GM23338 (cell line): ENCODE measurements at regions not wholly inside any gene's neighbourhood (a gene's known extent, or its start where the extent isn't known, plus 50 kb on each side); places are given as distances from the start of the nearest gene placed in this dataset.
"Not testable (repeated sequence)": the region's sequence is repeated elsewhere in the genome, so short reads cannot be mapped to it uniquely, and the experiment has no call there.

ENCODE experiments used
- ATAC-seq: fragments of 200-7000 bp; cut with Tn5 transposase; 3 replicates; pipeline ENCODE4 v1.9.1; 2020
- DNase-seq: peaks from one replicate; pipeline ENCODE4 v3.0.0-alpha.2; 2015; ENCODE audit warnings: low spot score
- H2AFZ ChIP-seq: fragments of 200-600 bp; sonication (generic); 2 replicates; pipeline ENCODE4 v1.8.0; 2016; ENCODE audit warnings: antibody characterized with exemption, mild to moderate bottlenecking, moderate library complexity
- H3F3A ChIP-seq: fragments of 200-600 bp; sonication (generic); replicated peaks from 2 replicates; pipeline ENCODE4 v1.8.0; 2017; ENCODE audit warnings: antibody characterized with exemption, mixed run types, low read depth
- H3K27ac ChIP-seq: fragments of 200-600 bp; sonication (generic); 2 replicates; pipeline ENCODE4 v1.6.1; 2016; ENCODE audit warnings: low read depth
- H3K27me3 ChIP-seq: fragments of 200-600 bp; sonication (generic); 2 replicates; pipeline ENCODE4 v1.8.0; 2016; ENCODE audit warnings: mild to moderate bottlenecking, mixed run types, moderate library complexity; ENCODE audit not compliant: insufficient read depth
- H3K36me3 ChIP-seq: fragments of 200-600 bp; sonication (generic); 2 replicates; pipeline ENCODE4 v1.8.0; 2016; ENCODE audit warnings: mild to moderate bottlenecking; ENCODE audit not compliant: insufficient read depth
- H3K4me1 ChIP-seq: fragments of 200-600 bp; sonication (generic); 2 replicates; pipeline ENCODE4 v1.8.0; 2016; ENCODE audit warnings: mild to moderate bottlenecking, moderate library complexity; ENCODE audit not compliant: insufficient read depth
- H3K4me2 ChIP-seq: fragments of 200-600 bp; sonication (generic); 2 replicates; pipeline ENCODE4 v1.7.1; 2017; ENCODE audit warnings: mixed run types
- H3K4me3 ChIP-seq: fragments of 200-600 bp; sonication (generic); 2 replicates; pipeline ENCODE4 v1.6.1; 2016; ENCODE audit warnings: mixed run types
- H3K79me2 ChIP-seq: fragments of 200-600 bp; sonication (generic); replicated peaks from 2 replicates; pipeline ENCODE4 v1.8.0; 2017; ENCODE audit warnings: mild to moderate bottlenecking; ENCODE audit not compliant: insufficient read depth
- H3K9me2 ChIP-seq: fragments of 200-600 bp; sonication (generic); 2 replicates; pipeline ENCODE4 v1.8.0; 2017; ENCODE audit not compliant: insufficient read depth
- H4K20me1 ChIP-seq: fragments of 200-600 bp; sonication (generic); replicated peaks from 2 replicates; pipeline ENCODE4 v1.8.0; 2017; ENCODE audit warnings: mild to moderate bottlenecking; ENCODE audit not compliant: insufficient read depth
- H3K27ac Mint-ChIP-seq: 2 replicates; pipeline ENCODE4 v1.8.0; 2020; ENCODE audit warnings: inconsistent platforms, mild to moderate bottlenecking, moderate library complexity, mixed read lengths
- H3K27me3 Mint-ChIP-seq: 3 replicates; pipeline ENCODE4 v1.8.0; 2022; ENCODE audit warnings: low read depth, mild to moderate bottlenecking, moderate library complexity, mixed read lengths, inconsistent platforms; ENCODE audit not compliant: insufficient read depth, poor library complexity
- H3K36me3 Mint-ChIP-seq: 3 replicates; pipeline ENCODE4 v1.8.0; 2021; ENCODE audit warnings: low read depth, mild to moderate bottlenecking, inconsistent platforms, moderate library complexity, mixed read lengths
- H3K4me1 Mint-ChIP-seq: 3 replicates; pipeline ENCODE4 v1.8.0; 2020; ENCODE audit warnings: mild to moderate bottlenecking, inconsistent platforms, mixed read lengths
- H3K4me3 Mint-ChIP-seq: 3 replicates; pipeline ENCODE4 v1.8.0; 2021; ENCODE audit warnings: moderate library complexity, mild to moderate bottlenecking, inconsistent platforms, mixed read lengths
- H3K9me3 Mint-ChIP-seq: 3 replicates; pipeline ENCODE4 v1.8.0; 2020; ENCODE audit warnings: moderate library complexity, mild to moderate bottlenecking, inconsistent platforms, mixed read lengths
- CREB1 ChIP-seq: fragments of 250-450 bp; sonication (Bioruptor Pico); IDR thresholded peaks from 2 replicates; pipeline ENCODE4 v1.5.0; 2020; ENCODE audit warnings: low read depth, mild to moderate bottlenecking, moderate library complexity
- EZH2 ChIP-seq: fragments of 200-600 bp; sonication (generic); IDR thresholded peaks from one replicate; pipeline ENCODE4 v1.8.0; 2017; ENCODE audit warnings: antibody characterized with exemption, mild to moderate bottlenecking, low read depth; ENCODE audit not compliant: unreplicated experiment
- EZH2phosphoT487 ChIP-seq: fragments of 200-600 bp; sonication (generic); IDR thresholded peaks from one replicate; pipeline ENCODE4 v1.8.1; 2018; ENCODE audit warnings: antibody characterized with exemption; ENCODE audit not compliant: unreplicated experiment
- JUNB ChIP-seq: IDR thresholded peaks from one replicate; pipeline ENCODE4 v1.6.1; 2016; ENCODE audit warnings: antibody characterized with exemption; ENCODE audit not compliant: unreplicated experiment
- NANOG ChIP-seq: IDR thresholded peaks from 2 replicates; pipeline ENCODE4 v1.6.1; 2016; ENCODE audit warnings: antibody characterized with exemption, borderline replicate concordance
- POLR2AphosphoS5 ChIP-seq: IDR thresholded peaks from 2 replicates; pipeline ENCODE4 v1.6.1; 2016; ENCODE audit warnings: antibody characterized with exemption, low read depth
- STAT1 ChIP-seq: IDR thresholded peaks from one replicate; pipeline ENCODE4 v1.6.1; 2016; ENCODE audit warnings: antibody characterized with exemption; ENCODE audit not compliant: unreplicated experiment
- ZNF114 ChIP-seq: fragments of 250-450 bp; sonication (Bioruptor Pico); IDR thresholded peaks from 2 replicates; pipeline ENCODE4 v1.5.0; 2020; ENCODE audit warnings: mild to moderate bottlenecking, moderate library complexity
- ZNF331 ChIP-seq: fragments of 250-450 bp; sonication (Bioruptor Pico); IDR thresholded peaks from 2 replicates; pipeline ENCODE4 v1.5.0; 2020; ENCODE audit warnings: low read depth, mild to moderate bottlenecking, moderate library complexity
- TF ChIP-seq, protein P1 (sequence below): IDR thresholded peaks from 2 replicates; pipeline ENCODE4 v1.6.1; 2016; ENCODE audit warnings: antibody characterized with exemption
- TF ChIP-seq, protein P2 (sequence below): IDR thresholded peaks from one replicate; pipeline ENCODE4 v1.6.1; 2018; ENCODE audit warnings: antibody characterized with exemption; ENCODE audit not compliant: unreplicated experiment
- TF ChIP-seq, protein P3 (sequence below), 2 experiments: fragments of 200-600 bp in 1 of 2; sonication (generic) in 1 of 2; conservative IDR thresholded peaks; 2 replicates each; pipeline versions ENCODE4 v1.5.1 to v1.6.1; 2016 to 2017; ENCODE audit warnings: antibody characterized with exemption in 2 of 2, low read depth in 2 of 2, mild to moderate bottlenecking in 2 of 2, moderate library complexity in 1 of 2

DNA sequence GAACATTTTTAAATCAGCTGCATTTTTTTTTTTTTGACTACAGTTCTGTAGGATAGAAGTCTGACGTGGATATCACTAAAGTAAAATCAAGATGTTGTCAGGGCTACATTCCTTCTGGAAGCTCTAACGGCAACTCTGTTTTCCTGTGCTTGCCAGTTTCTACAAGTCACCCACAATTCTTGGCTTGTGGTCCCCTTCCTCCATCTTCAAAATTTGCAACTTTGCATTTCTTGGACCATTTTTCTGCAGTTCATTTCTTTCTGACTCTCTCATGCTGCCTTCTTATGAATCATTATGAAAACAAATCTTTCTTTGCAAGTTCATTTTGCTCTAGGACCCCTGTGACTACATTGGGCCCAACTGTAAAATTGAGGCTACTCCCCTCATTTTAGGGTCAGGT lies 367.9 kb downstream of the DSC3 start (continued):
- TF ChIP-seq, protein P1, sequence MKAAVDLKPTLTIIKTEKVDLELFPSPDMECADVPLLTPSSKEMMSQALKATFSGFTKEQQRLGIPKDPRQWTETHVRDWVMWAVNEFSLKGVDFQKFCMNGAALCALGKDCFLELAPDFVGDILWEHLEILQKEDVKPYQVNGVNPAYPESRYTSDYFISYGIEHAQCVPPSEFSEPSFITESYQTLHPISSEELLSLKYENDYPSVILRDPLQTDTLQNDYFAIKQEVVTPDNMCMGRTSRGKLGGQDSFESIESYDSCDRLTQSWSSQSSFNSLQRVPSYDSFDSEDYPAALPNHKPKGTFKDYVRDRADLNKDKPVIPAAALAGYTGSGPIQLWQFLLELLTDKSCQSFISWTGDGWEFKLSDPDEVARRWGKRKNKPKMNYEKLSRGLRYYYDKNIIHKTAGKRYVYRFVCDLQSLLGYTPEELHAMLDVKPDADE, result no peak
- TF ChIP-seq STAT1, result no peak
- TF ChIP-seq, protein P2, sequence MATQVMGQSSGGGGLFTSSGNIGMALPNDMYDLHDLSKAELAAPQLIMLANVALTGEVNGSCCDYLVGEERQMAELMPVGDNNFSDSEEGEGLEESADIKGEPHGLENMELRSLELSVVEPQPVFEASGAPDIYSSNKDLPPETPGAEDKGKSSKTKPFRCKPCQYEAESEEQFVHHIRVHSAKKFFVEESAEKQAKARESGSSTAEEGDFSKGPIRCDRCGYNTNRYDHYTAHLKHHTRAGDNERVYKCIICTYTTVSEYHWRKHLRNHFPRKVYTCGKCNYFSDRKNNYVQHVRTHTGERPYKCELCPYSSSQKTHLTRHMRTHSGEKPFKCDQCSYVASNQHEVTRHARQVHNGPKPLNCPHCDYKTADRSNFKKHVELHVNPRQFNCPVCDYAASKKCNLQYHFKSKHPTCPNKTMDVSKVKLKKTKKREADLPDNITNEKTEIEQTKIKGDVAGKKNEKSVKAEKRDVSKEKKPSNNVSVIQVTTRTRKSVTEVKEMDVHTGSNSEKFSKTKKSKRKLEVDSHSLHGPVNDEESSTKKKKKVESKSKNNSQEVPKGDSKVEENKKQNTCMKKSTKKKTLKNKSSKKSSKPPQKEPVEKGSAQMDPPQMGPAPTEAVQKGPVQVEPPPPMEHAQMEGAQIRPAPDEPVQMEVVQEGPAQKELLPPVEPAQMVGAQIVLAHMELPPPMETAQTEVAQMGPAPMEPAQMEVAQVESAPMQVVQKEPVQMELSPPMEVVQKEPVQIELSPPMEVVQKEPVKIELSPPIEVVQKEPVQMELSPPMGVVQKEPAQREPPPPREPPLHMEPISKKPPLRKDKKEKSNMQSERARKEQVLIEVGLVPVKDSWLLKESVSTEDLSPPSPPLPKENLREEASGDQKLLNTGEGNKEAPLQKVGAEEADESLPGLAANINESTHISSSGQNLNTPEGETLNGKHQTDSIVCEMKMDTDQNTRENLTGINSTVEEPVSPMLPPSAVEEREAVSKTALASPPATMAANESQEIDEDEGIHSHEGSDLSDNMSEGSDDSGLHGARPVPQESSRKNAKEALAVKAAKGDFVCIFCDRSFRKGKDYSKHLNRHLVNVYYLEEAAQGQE, result no peak

DNA sequence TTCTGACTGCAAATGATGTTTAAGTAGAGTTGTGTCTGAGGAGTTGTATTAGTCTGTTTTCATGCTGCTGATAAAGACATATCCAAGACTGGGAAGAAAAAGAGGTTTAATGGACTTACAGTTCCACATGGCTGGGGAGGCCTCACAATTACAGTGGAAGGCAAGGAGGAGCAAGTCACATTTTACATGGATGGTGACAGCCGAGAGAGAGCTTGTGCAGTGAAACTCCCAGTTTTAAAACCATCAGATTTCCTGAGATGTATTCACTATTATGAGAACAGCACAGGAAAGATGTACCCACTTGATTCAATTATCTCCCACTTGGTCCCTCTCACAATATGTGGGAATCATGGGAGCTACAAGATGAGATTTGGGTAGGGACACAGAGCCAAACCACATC lies 370.1 kb downstream of the DSC3 start:
- H3K27me3 Mint-ChIP-seq, H3K9me2 ChIP-seq, H3K4me2 ChIP-seq, H3K27ac ChIP-seq, H3K4me3 Mint-ChIP-seq, H2AFZ ChIP-seq, H3K36me3 ChIP-seq, H3K4me1 Mint-ChIP-seq, H3K27ac Mint-ChIP-seq, H3F3A ChIP-seq, DNase-seq, H3K4me1 ChIP-seq, H3K4me3 ChIP-seq, ATAC-seq, H4K20me1 ChIP-seq, H3K27me3 ChIP-seq, H3K79me2 ChIP-seq: not testable (repeated sequence)
- Mint-ChIP-seq H3K9me3 (peaks cover 19% of the 10 kb centered on the region), H3K36me3 (peaks cover 16% of the 10 kb centered on the region)

DNA sequence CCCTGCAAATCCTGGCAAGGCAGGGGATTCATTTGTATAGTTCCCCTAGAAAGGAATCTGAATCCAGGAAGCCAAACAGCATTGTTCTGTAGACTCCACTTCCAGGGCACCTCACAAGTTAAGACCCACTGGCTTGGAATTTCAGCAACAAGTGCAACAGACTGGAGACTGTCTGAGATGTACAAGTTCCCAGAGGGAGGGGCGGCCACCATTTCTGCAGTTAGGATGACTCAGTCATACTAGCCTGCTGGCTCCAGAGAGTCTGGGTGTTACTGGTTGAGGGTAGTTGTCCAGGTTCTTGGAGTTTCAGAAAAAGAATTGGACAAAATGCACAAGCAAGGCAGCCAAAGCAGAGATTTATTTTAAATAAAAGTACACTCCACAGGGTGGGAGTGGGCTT lies 384.2 kb downstream of the DSC3 start:
- Histone ChIP-seq H3K27ac (no peak overlapping the region), H3K9me2 (peaks cover 3% of the 10 kb centered on the region), H2AFZ (no peak overlapping the region), H3K4me1 (no peaks in the 10 kb centered on the region), H3K79me2 (no peaks in the 10 kb centered on the region), H3F3A (no peaks in the 10 kb centered on the region), H4K20me1 (no peaks in the 10 kb centered on the region), H3K27me3 (no peaks in the 10 kb centered on the region), H3K4me2 (no peak overlapping the region), H3K4me3 (no peak overlapping the region), H3K36me3 (no peaks in the 10 kb centered on the region)
- Mint-ChIP-seq H3K9me3 (peaks cover 21% of the 10 kb centered on the region; the same call in 2 of the 3 replicates), H3K27me3 (no peaks in the 10 kb centered on the region), H3K4me1 (no peaks in the 10 kb centered on the region), H3K36me3 (peaks cover 13% of the 10 kb centered on the region; the same call in 2 of the 3 replicates), H3K27ac (no peak overlapping the region), H3K4me3 (no peak overlapping the region)
- ATAC-seq (no peak), DNase-seq (no peak)
- TF ChIP-seq POLR2AphosphoS5 (no peak), ZNF331 (CRISPR knock-in tag) (no peak), JUNB (no peak), EZH2 (no peak), ZNF114 (CRISPR knock-in tag) (no peak), CREB1 (CRISPR knock-in tag) (no peak), EZH2phosphoT487 (no peak), STAT1 (no peak), NANOG (no peak)
- TF ChIP-seq, protein P1, result no peak
- TF ChIP-seq, protein P2, result no peak
- TF ChIP-seq, protein P3, sequence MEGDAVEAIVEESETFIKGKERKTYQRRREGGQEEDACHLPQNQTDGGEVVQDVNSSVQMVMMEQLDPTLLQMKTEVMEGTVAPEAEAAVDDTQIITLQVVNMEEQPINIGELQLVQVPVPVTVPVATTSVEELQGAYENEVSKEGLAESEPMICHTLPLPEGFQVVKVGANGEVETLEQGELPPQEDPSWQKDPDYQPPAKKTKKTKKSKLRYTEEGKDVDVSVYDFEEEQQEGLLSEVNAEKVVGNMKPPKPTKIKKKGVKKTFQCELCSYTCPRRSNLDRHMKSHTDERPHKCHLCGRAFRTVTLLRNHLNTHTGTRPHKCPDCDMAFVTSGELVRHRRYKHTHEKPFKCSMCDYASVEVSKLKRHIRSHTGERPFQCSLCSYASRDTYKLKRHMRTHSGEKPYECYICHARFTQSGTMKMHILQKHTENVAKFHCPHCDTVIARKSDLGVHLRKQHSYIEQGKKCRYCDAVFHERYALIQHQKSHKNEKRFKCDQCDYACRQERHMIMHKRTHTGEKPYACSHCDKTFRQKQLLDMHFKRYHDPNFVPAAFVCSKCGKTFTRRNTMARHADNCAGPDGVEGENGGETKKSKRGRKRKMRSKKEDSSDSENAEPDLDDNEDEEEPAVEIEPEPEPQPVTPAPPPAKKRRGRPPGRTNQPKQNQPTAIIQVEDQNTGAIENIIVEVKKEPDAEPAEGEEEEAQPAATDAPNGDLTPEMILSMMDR (conservative IDR thresholded peaks at IDR 0.05; ENCODE audit: low read depth in 2 of 2), result no peak
